ENCODE measurements at regions not wholly inside any gene's neighbourhood (a gene's known extent, or its start where the extent isn't known, plus 50 kb on each side); places are given as distances from the start of the nearest gene placed in this dataset.

- TF ChIP-seq POLR2AphosphoS5 (IDR thresholded peaks at IDR 0.05) = no peak
- no peak for TF ChIP-seq CTCF (IDR thresholded peaks at IDR 0.05)
These were observed 53.3 kb upstream of the LRRK2 start for GRCh38 chr12:40171501-40171900.
